Activated T-cell treated with anti-CD3 and anti-CD28 coated beads, Interleukin-2, amount 50 U/mL, for 72 hours (primary cell): ENCODE measurements at regions not wholly inside any gene's neighbourhood (a gene's known extent, or its start where the extent isn't known, plus 50 kb on each side); places are given as distances from the start of the nearest gene placed in this dataset.

Source experiments
- ATAC-seq, 2 donors: fragments of 150-1000 bp; cut with Tn5 transposase; replicated peaks in 1 of 2; 2 replicates each; pipeline ENCODE4 v1.10.0; 2021; ENCODE audit warnings: moderate library complexity in 2 of 2, mild to moderate bottlenecking in 1 of 2
- DNase-seq, 2 donors: peaks; one replicate each; pipeline ENCODE4 v3.0.0; 2021 to 2022; ENCODE audit warnings: mixed read lengths in 1 of 2
- H3K27ac Mint-ChIP-seq: one replicate; pipeline ENCODE4 v1.8.0; 2022; ENCODE audit warnings: mild to moderate bottlenecking, moderate library complexity, mixed read lengths
- H3K27me3 Mint-ChIP-seq: one replicate; pipeline ENCODE4 v1.8.0; 2022; ENCODE audit warnings: low read depth, mixed read lengths
- H3K36me3 Mint-ChIP-seq, 2 donors: one replicate each; pipeline ENCODE4 v1.8.0; 2022; ENCODE audit warnings: mixed read lengths in 2 of 2, mild to moderate bottlenecking in 1 of 2; ENCODE audit not compliant: insufficient read depth in 2 of 2
- H3K4me1 Mint-ChIP-seq: one replicate; pipeline ENCODE4 v1.8.0; 2022; ENCODE audit warnings: low read depth, mixed read lengths
- H3K4me3 Mint-ChIP-seq, 2 donors: one replicate each; pipeline ENCODE4 v1.8.0; 2022; ENCODE audit warnings: mild to moderate bottlenecking in 2 of 2, mixed read lengths in 2 of 2, moderate library complexity in 2 of 2
- H3K9me3 Mint-ChIP-seq, 2 donors: one replicate each; pipeline ENCODE4 v1.8.0; 2022; ENCODE audit warnings: mixed read lengths in 2 of 2

DNA sequence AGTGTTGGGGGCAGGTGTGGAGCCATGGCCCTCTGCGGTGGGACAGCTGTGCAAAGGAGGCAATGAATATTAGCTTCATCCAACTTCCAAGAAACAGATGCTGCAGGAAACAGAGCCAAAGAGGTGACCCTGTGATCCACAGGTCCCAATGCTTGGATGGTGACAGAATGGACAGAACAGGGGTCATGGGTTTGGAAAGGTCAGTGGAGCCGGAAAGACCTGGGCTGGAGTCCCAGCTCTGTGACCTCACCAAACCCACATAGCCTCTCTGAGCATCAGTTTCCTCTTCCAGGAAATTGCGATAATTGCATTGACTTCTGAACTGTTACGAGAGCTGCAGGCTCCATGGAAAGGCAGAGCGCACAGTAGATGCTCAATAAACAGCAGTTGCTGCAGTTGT is 110.2 kb upstream of the GSC start:
- Mint-ChIP-seq H3K36me3 (no peaks in the 10 kb centered on the region), H3K27me3 (peaks cover 8% of the 10 kb centered on the region), H3K4me1 (no peaks in the 10 kb centered on the region), H3K27ac (no peak overlapping the region), H3K9me3 (no peaks in the 10 kb centered on the region), H3K4me3 (no peak overlapping the region)
- DNase-seq (no peak), ATAC-seq (no peak)

DNA sequence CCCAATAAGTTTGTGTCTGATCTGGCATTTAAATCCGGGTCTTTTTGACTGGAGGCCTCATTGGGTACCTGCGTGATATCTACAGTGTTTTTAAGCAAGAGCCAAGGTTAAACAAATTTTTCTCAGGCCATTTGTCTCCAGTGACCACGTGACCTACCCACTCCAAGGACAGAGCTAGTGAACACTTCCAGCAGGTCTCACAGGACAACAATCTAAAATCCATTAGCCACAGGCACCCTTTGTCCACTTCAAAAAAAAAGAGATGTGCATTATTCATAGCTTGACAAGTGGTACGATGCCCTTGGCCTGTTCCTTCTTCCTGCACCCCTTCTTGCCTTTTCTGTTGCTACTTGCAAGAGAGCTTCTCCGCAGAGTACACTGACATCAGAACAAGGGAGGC is 109.6 kb upstream of the GSC start:
- Mint-ChIP-seq H3K4me1 (no peaks in the 10 kb centered on the region), H3K9me3 (no peaks in the 10 kb centered on the region), H3K36me3 (no peaks in the 10 kb centered on the region), H3K27ac (no peak overlapping the region), H3K4me3 (no peak overlapping the region), H3K27me3 (peaks cover 8% of the 10 kb centered on the region)
- DNase-seq (no peak), ATAC-seq (no peak)

DNA sequence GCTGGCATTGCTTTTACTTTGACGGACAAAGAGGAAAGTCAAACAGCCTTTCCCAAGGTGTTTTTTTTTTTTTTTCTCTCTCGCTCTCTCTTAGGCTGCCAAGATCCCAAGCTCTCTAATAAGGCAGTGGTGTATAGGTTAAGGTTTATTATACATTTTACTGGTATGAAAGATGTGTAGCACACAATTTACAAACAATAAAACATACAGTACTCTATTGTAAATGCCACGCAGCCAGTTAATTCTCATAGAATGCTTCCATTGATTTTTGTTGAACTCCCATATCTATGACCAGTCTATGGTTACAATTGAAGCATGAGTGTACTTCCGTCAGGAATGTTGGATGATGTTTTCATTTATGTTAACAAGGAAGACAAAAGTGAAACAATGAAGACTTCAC is 106.4 kb upstream of the GSC start:
- no peak overlapping the region for H3K4me3 Mint-ChIP-seq

DNA sequence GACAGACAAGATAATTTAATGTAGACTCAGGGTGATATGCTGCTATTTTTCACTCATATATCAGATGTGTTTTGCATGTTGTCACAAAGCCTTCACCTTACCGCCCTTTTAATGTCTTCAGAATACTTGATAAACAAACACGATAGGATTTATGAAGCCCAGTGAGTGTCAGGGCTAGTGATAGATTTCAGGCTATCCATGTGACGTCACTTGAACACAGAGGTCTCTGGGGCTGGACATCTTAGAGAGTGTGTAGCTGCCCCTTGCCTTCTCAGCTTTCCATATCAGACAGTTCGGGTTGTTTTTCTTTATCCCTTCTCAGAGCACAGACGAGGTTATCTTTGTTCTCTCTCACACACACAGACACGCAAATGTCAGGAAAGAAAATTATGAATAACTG is 105.3 kb upstream of the GSC start:
- no peaks in the 10 kb centered on the region for H3K9me3 Mint-ChIP-seq
- ATAC-seq = no peak
- no peak for DNase-seq
- no peaks in the 10 kb centered on the region for H3K36me3 Mint-ChIP-seq
- no peak overlapping the region for H3K4me3 Mint-ChIP-seq
- H3K4me1 Mint-ChIP-seq = no peaks in the 10 kb centered on the region
- H3K27me3 Mint-ChIP-seq = peaks cover 8% of the 10 kb centered on the region
- H3K27ac Mint-ChIP-seq = no peak overlapping the region

More for the DNA sequence above, 106.4 kb upstream of the GSC start:
- Mint-ChIP-seq H3K27me3 (peaks cover 8% of the 10 kb centered on the region), H3K9me3 (no peaks in the 10 kb centered on the region), H3K4me1 (no peaks in the 10 kb centered on the region), H3K36me3 (no peaks in the 10 kb centered on the region), H3K27ac (no peak overlapping the region)
- DNase-seq (no peak), ATAC-seq (no peak)

DNA sequence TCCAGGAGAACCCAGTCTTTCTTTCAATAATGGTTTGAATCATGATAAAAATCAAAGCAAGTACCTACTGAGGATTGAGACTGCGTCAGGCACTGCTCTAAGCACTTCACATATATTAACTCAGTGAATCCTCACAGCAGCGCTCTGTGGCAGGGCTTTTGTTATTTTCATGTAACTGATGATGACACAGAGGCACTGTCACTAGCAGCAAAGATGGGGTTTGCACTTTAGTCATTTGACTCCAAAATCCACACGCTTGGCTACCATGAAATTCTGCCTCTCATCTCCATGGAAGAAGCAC is 98.8 kb upstream of the GSC start:
- H3K4me1 Mint-ChIP-seq = no peaks in the 10 kb centered on the region
- DNase-seq (no peak), ATAC-seq (no peak)
- no peak overlapping the region for H3K4me3 Mint-ChIP-seq
- peaks cover 7% of the 10 kb centered on the region for H3K27me3 Mint-ChIP-seq
- H3K36me3 Mint-ChIP-seq = no peaks in the 10 kb centered on the region
- no peak overlapping the region for H3K27ac Mint-ChIP-seq
- H3K9me3 Mint-ChIP-seq = no peaks in the 10 kb centered on the region

DNA sequence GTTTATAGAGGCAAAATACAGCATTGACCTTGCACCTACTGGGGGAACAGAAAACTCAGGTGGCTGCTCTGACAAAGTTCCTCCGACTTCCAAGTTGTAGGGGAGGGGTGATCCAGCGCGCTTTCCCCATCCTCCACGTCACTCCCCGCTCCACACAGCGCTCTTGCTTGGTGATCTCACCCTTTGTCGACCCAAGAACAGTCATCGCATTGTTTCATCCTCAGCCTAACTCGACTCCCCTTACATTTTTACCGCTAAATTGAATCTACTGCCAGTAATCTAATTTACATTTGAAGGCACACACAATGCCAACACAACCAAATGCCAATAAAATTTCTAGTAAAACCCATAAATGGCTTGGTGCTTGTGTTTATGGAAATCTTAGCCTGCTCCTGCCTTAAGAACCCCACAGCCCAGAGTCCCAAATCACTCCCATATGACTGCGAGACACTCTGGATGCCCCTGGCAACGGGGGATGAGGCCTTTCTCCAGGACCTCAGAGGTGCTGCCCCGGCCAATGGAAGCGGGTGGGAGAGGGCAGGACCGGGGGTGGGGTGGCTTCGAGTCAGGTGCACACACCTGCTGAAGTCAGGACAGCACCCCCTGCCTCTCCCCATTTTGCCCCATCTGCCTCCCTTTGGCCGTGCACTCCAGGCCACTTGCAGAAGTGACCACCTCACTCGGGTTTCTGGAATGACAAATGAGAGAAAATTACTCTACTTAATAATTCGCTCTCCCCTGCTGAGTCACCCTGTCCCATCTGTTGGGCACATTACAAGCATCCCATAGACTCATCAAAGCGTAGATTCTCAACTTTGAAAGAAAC is 98.2 kb upstream of the GSC start:
- Mint-ChIP-seq H3K4me3 (no peak overlapping the region), H3K9me3 (no peaks in the 10 kb centered on the region)

DNA sequence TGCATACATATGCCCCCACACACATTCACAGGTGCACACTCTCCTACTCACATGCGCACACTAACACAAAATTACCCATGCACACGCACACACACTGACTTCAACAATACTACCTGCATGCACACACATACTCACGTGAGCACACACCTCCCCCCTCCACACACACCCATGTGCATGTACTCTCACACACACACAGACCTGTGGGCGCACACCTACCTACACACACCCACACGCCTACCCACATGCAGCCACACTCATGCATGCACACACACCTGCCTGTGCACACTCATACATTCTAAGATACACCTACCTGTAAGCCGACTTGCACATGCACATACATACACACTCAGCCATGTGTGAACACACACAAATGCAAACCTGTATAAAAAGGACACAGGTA is 97.3 kb upstream of the GSC start:
- ATAC-seq (no peak), DNase-seq (no peak)
- Mint-ChIP-seq H3K36me3 (no peaks in the 10 kb centered on the region), H3K4me1 (no peaks in the 10 kb centered on the region), H3K27me3 (peaks cover 7% of the 10 kb centered on the region), H3K4me3 (no peak overlapping the region), H3K9me3 (no peaks in the 10 kb centered on the region), H3K27ac (no peak overlapping the region)

More for the DNA sequence above, 98.2 kb upstream of the GSC start:
- Mint-ChIP-seq H3K4me1 (no peaks in the 10 kb centered on the region), H3K27ac (no peak overlapping the region), H3K36me3 (no peaks in the 10 kb centered on the region), H3K27me3 (peaks cover 7% of the 10 kb centered on the region)
- no peak for ATAC-seq
- no peak for DNase-seq

DNA sequence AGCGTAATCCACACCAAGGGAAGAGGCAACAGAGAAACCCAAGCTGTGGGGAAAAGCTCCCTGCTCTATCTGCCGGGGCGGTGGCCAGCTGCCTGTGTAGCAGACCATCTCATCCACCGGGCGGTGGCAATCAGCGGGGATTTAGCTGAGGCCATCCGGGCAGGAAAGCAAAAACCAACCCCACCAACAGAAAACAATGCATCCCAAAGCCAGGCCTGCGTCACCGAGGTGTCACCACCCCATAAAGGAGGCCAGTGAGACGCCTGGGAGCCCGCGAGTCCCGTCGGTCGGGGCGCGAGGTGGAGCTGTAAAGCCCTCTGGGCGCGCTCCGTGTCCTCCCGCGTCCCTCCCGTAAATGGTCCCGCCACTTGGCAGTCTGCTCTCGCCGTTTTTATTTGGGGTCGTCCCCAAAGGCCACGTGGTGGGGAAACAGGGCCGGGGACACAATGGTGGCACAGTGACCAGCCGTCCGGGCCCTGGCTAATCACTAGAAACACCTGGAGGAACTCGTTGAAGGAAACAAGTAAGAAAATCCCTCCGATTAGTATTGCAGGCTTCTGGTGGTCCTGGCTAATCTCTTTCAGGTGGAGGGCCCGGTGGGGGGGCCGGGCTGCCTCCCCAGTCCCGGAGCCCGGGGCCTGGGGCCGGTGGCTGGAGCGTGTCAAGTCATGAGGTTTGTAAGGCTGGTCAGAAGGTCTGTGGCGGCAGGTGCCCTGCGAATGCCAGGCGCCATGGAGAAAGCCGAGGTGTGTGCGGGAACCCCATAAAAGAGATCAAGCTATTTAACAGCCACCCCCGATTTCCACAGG is 94.7 kb upstream of the GSC start:
- ATAC-seq (no peak), DNase-seq (no peak)
- Mint-ChIP-seq H3K36me3 (no peaks in the 10 kb centered on the region), H3K4me3 (no peak overlapping the region), H3K27ac (no peak overlapping the region), H3K9me3 (no peaks in the 10 kb centered on the region), H3K27me3 (peaks cover 25% of the 10 kb centered on the region), H3K4me1 (no peaks in the 10 kb centered on the region)

DNA sequence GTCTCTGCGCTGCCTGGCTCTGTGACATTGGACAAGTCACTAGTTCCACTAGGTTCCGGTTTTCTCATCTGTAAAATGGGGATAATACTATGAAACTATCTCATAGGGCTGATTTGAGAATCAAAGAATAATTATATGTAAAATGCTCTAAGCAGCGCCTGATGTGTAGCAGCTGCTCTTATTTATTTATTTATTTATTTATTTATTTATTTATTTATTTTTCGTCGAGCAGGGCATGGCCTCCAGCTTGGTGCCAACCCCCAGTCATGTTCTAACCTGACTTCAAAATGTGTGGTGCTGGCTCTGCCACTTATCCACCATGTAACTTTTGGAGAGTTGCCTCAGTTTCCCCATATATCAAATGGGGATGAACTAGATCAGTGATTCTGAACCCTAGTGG is 93.5 kb upstream of the GSC start:
- Mint-ChIP-seq H3K9me3 (no peaks in the 10 kb centered on the region), H3K27ac (no peak overlapping the region), H3K36me3 (no peaks in the 10 kb centered on the region), H3K4me3 (no peak overlapping the region), H3K27me3 (peaks cover 30% of the 10 kb centered on the region), H3K4me1 (no peaks in the 10 kb centered on the region)
- ATAC-seq (no peak), DNase-seq (no peak)

DNA sequence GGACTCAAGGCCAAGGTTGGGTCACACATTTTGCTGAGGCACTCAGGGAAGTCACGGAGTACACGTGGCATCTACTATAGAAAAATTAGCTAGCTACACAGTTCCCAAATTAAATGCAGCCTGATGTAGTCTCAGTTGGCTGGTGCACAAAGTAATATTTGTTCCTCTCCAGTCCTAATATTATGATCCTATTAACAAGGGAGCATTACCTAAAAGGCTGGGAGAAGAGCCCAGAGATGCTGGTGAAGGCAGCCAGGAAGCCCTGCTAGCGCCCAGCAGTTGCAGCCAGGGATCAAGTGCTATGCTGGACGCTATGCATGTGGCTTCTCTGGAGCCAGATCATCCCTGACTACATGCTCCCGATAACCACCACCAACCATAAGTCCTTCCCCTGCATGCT is 88.0 kb upstream of the GSC start:
- ATAC-seq (no peak), DNase-seq (no peak)
- H3K36me3 Mint-ChIP-seq = peaks cover 0 to 2% of the 10 kb centered on the region in 2 donors
- no peak overlapping the region for H3K4me3 Mint-ChIP-seq
- no peak overlapping the region for H3K27ac Mint-ChIP-seq
- peaks cover 24% of the 10 kb centered on the region for H3K27me3 Mint-ChIP-seq
- H3K4me1 Mint-ChIP-seq = no peaks in the 10 kb centered on the region
- no peaks in the 10 kb centered on the region for H3K9me3 Mint-ChIP-seq

DNA sequence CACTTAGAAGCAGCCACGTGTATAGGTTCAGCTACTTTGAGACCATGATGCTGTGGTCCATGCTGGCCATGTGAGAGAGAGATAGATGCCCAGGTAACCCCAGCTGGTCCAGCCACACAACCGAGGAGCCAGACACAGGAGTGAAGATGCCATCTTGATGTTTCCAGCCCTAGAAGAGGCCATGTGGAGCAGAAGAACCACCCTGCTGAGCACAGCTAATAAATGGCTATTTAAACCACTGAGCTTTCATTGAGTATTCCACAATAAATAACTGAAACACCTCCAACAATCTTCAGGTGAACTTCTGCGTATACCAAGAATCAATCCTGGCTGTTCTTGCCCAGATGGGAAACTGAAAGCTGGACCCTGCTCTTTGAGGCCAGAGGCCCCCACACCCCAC is 84.0 kb upstream of the GSC start:
- H3K27me3 Mint-ChIP-seq = peaks cover 2% of the 10 kb centered on the region
- no peak overlapping the region for H3K27ac Mint-ChIP-seq
- peaks cover 0 to 2% of the 10 kb centered on the region in 2 donors for H3K36me3 Mint-ChIP-seq
- H3K4me3 Mint-ChIP-seq = no peak overlapping the region
- DNase-seq = no peak
- no peaks in the 10 kb centered on the region for H3K4me1 Mint-ChIP-seq
- no peaks in the 10 kb centered on the region for H3K9me3 Mint-ChIP-seq
- ATAC-seq = no peak

DNA sequence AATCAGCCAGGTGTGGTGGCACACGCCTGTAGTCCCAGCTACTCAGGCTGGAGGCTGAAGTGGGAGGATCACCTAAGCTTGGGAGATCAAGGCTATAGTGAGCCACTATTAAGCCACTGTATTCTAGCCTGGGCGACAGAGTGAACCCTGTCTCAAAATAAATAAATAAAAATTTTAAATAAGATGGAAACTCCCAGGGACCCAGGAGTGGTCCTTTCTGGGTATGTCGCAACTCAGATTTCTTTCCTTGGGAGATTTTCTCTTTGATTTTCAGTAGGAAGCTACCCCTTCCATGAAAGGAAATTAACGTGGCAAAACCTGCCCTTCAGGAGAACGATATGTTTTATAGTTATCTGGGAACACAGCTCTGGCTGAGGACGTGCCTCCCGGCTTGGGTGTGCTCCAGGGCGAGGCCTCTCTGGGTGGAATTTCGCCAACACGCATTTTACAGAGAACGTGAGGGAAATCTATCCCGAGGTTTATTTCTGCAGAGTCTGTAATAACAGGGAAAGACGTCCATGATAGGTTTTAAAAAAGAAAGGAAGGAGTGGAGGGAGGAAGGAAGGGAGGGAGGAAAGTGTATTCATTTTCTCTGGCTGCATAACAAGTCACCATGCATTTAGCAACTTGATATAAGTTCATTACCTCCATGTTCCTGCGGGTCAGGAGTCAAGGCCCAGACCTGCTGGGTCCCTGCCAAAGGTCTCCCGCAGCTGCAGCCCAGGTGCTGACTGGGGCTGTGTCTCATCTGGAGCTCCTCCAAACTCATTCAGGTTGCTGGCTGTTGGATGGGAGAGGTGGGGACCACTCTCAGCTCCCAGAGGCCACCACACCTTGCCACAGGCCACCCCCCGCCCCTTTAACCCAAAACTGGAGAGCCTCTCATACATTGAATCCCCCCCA is 80.6 kb upstream of the GSC start:
- Mint-ChIP-seq H3K27me3 (no peaks in the 10 kb centered on the region), H3K27ac (no peak overlapping the region), H3K36me3 (peaks cover 0 to 2% of the 10 kb centered on the region in 2 donors), H3K4me1 (no peaks in the 10 kb centered on the region), H3K4me3 (no peak overlapping the region), H3K9me3 (no peaks in the 10 kb centered on the region)
- ATAC-seq = no peak
- DNase-seq = no peak

DNA sequence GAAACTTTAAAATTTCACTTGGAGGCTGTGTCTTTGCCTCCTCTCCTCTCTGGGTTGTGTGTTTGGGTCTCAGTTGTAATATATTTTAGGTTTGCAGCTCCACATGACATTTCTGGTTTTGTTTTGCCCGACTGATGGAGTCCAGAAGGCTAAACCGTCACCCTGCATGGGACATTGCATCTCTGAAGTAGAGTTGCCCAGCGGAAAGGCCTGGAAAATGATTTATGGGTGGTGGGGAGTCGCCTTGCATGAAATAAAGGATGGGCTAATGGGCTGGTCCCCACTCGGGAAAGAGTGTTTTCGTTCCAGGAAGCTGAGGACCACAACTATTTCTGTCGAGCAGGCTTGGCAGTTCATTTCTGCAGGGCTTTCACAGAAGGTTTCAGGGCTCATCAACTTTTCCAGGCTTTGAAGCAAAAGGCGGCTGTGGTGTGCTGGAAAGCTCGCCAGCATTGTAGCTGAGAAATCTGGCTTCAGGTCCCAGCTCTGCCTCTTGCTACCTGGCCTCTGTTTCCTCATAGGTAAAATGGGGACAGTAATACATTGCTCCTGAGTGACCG is 74.8 kb upstream of the GSC start:
- Mint-ChIP-seq H3K27me3 (no peaks in the 10 kb centered on the region), H3K9me3 (no peaks in the 10 kb centered on the region), H3K4me3 (no peak overlapping the region), H3K27ac (no peak overlapping the region), H3K4me1 (no peaks in the 10 kb centered on the region), H3K36me3 (no peaks in the 10 kb centered on the region)
- no peak for ATAC-seq
- DNase-seq = no peak
